Activated CD4-positive, alpha-beta T cell treated with anti-CD3 and anti-CD28 coated beads, Interleukin-2, amount 50 U/mL, for 16 hours (primary cell): ENCODE measurements at regions not wholly inside any gene's neighbourhood (a gene's known extent, or its start where the extent isn't known, plus 50 kb on each side); places are given as distances from the start of the nearest gene placed in this dataset.
A peak's percentile ranks its signal among the peaks of the same experiment; 100 is the strongest.
"Not testable (repeated sequence)": the region's sequence is repeated elsewhere in the genome, so short reads cannot be mapped to it uniquely, and the experiment has no call there.

Source experiments
- DNase-seq: peaks from one replicate; pipeline ENCODE4 v3.0.0-alpha.2; 2020

- DNase-seq: not testable (repeated sequence)
Observed at GRCh38 chr1:91207691-91208090, 185.9 kb upstream of the ZNF644 start.

- DNase-seq: not testable (repeated sequence)
Observed at GRCh38 chr1:91204150-91204549, 182.3 kb upstream of the ZNF644 start.

GRCh38 chr1:91201694-91202093 lies 179.9 kb upstream of the ZNF644 start:
- no peak for DNase-seq

- DNase-seq: no peak
Observed at GRCh38 chr1:91201176-91201575, 179.3 kb upstream of the ZNF644 start.

- no peak for DNase-seq
Observed at GRCh38 chr1:91200675-91201074, 178.8 kb upstream of the ZNF644 start.

GRCh38 chr1:91199988-91200387 lies 178.2 kb upstream of the ZNF644 start:
- no peak for DNase-seq

- no peak for DNase-seq
Observed at GRCh38 chr1:91190996-91191395, 169.2 kb upstream of the ZNF644 start.

- no peak for DNase-seq
Observed at GRCh38 chr1:91189096-91189495, 167.3 kb upstream of the ZNF644 start.

- DNase-seq: not testable (repeated sequence)
Observed at GRCh38 chr1:91182807-91183206, 161.0 kb upstream of the ZNF644 start.

- DNase-seq: no peak
Observed at GRCh38 chr1:91176250-91176649, 154.4 kb upstream of the ZNF644 start.

- no peak for DNase-seq
Observed at GRCh38 chr1:91174734-91175133, 152.9 kb upstream of the ZNF644 start.

- DNase-seq: no peak
Observed at GRCh38 chr1:91173346-91173890, 151.6 kb upstream of the ZNF644 start.

GRCh38 chr1:91172541-91172940 lies 150.7 kb upstream of the ZNF644 start:
- no peak for DNase-seq

- DNase-seq: no peak
Observed at GRCh38 chr1:91171898-91172297, 150.1 kb upstream of the ZNF644 start.

GRCh38 chr1:91170571-91170970 lies 148.7 kb upstream of the ZNF644 start:
- no peak for DNase-seq

GRCh38 chr1:91166106-91166712 lies 144.4 kb upstream of the ZNF644 start:
- DNase-seq: peak; percentile 42

GRCh38 chr1:91165033-91165654 lies 143.3 kb upstream of the ZNF644 start:
- DNase-seq: peak; percentile 75

GRCh38 chr1:91162613-91163012 lies 140.8 kb upstream of the ZNF644 start:
- DNase-seq: no peak

- DNase-seq: no peak
Observed at GRCh38 chr1:91161749-91162148, 139.9 kb upstream of the ZNF644 start.

- DNase-seq: no peak
Observed at GRCh38 chr1:91161166-91161565, 139.3 kb upstream of the ZNF644 start.

- DNase-seq: no peak
Observed at GRCh38 chr1:91160363-91161075, 138.7 kb upstream of the ZNF644 start.

- no peak for DNase-seq
Observed at GRCh38 chr1:91153341-91153740, 131.5 kb upstream of the ZNF644 start.

- DNase-seq: no peak
Observed at GRCh38 chr1:91152331-91152730, 130.5 kb upstream of the ZNF644 start.

- no peak for DNase-seq
Observed at GRCh38 chr1:91151702-91152101, 129.9 kb upstream of the ZNF644 start.
